ENCODE measurements at regions not wholly inside any gene's neighbourhood (a gene's known extent, or its start where the extent isn't known, plus 50 kb on each side); places are given as distances from the start of the nearest gene placed in this dataset.
"Not testable (repeated sequence)": the region's sequence is repeated elsewhere in the genome, so short reads cannot be mapped to it uniquely, and the experiment has no call there.

- no peaks in the 10 kb centered on the region for H3K36me3 ChIP-seq (ENCODE audit: insufficient read depth, low read length)
- no peaks in the 10 kb centered on the region for H3K79me2 ChIP-seq (ENCODE audit: low read length)
- no peaks in the 10 kb centered on the region for H4K20me1 ChIP-seq (ENCODE audit: insufficient read depth, low read depth, low read length)
- no peaks in the 10 kb centered on the region for H3K9me2 ChIP-seq (replicated peaks; ENCODE audit: insufficient read depth, low read length)
- no peak for DNase-seq
- no peak overlapping the region for H3K27ac ChIP-seq (ENCODE audit: low read length)
- no peaks in the 10 kb centered on the region for H3K9me3 ChIP-seq (ENCODE audit: low read length)
- no peak overlapping the region for H2AFZ ChIP-seq (ENCODE audit: low read length)
- no peaks in the 10 kb centered on the region for H3K4me1 ChIP-seq (ENCODE audit: low read length)
- H3K9ac ChIP-seq (ENCODE audit: low read length) = no peak overlapping the region
- no peak overlapping the region for H3K4me3 ChIP-seq (ENCODE audit: low read length)
- no peaks in the 10 kb centered on the region for H3K27me3 ChIP-seq (ENCODE audit: low read length)
- H3K4me2 ChIP-seq (ENCODE audit: low read depth, low read length, poor library complexity, severe bottlenecking) = no peak overlapping the region
Measured at GRCh38 chr12:78293059-78293686, 462.5 kb downstream of the NAV3 start.

GRCh38 chr12:78301282-78301681 lies 470.6 kb downstream of the NAV3 start:
- not testable (repeated sequence) for H2AFZ ChIP-seq (ENCODE audit: low read length); H3K79me2 ChIP-seq (ENCODE audit: low read length); H3K36me3 ChIP-seq (ENCODE audit: insufficient read depth, low read length); H3K9ac ChIP-seq (ENCODE audit: low read length); H3K4me1 ChIP-seq (ENCODE audit: low read length); H3K9me2 ChIP-seq (replicated peaks; ENCODE audit: insufficient read depth, low read length); H4K20me1 ChIP-seq (ENCODE audit: insufficient read depth, low read depth, low read length); H3K9me3 ChIP-seq (ENCODE audit: low read length); DNase-seq; H3K4me3 ChIP-seq (ENCODE audit: low read length); H3K4me2 ChIP-seq (ENCODE audit: low read depth, low read length, poor library complexity, severe bottlenecking); H3K27ac ChIP-seq (ENCODE audit: low read length); H3K27me3 ChIP-seq (ENCODE audit: low read length)

GRCh38 chr12:78305808-78306207 lies 475.1 kb downstream of the NAV3 start:
- DNase-seq = no peak
- H3K27ac ChIP-seq (ENCODE audit: low read length) = no peak overlapping the region

GRCh38 chr12:78306236-78306635 lies 475.5 kb downstream of the NAV3 start:
- Histone ChIP-seq H3K4me2 (ENCODE audit: low read depth, low read length, poor library complexity, severe bottlenecking) (no peak overlapping the region), H4K20me1 (ENCODE audit: insufficient read depth, low read depth, low read length) (no peaks in the 10 kb centered on the region)
- DNase-seq = no peak

More at GRCh38 chr12:78305808-78306207, 475.1 kb downstream of the NAV3 start:
- Histone ChIP-seq H3K79me2 (ENCODE audit: low read length) (no peaks in the 10 kb centered on the region), H3K4me1 (ENCODE audit: low read length) (no peaks in the 10 kb centered on the region), H3K4me2 (ENCODE audit: low read depth, low read length, poor library complexity, severe bottlenecking) (no peak overlapping the region), H3K9ac (ENCODE audit: low read length) (no peak overlapping the region), H3K9me2 (replicated peaks; ENCODE audit: insufficient read depth, low read length) (no peaks in the 10 kb centered on the region; the same call in 1 of the 2 replicates), H3K4me3 (ENCODE audit: low read length) (no peak overlapping the region), H3K9me3 (ENCODE audit: low read length) (no peaks in the 10 kb centered on the region), H2AFZ (ENCODE audit: low read length) (no peak overlapping the region), H4K20me1 (ENCODE audit: insufficient read depth, low read depth, low read length) (no peaks in the 10 kb centered on the region), H3K36me3 (ENCODE audit: insufficient read depth, low read length) (no peaks in the 10 kb centered on the region), H3K27me3 (ENCODE audit: low read length) (no peaks in the 10 kb centered on the region)

GRCh38 chr12:78308701-78309100 lies 478.0 kb downstream of the NAV3 start:
- Histone ChIP-seq H3K27ac (ENCODE audit: low read length) (no peak overlapping the region), H3K9ac (ENCODE audit: low read length) (no peak overlapping the region), H3K36me3 (ENCODE audit: insufficient read depth, low read length) (no peaks in the 10 kb centered on the region), H3K27me3 (ENCODE audit: low read length) (no peaks in the 10 kb centered on the region), H3K9me2 (replicated peaks; ENCODE audit: insufficient read depth, low read length) (no peaks in the 10 kb centered on the region; the same call in 1 of the 2 replicates), H3K4me3 (ENCODE audit: low read length) (no peak overlapping the region), H3K79me2 (ENCODE audit: low read length) (no peaks in the 10 kb centered on the region), H3K9me3 (ENCODE audit: low read length) (no peaks in the 10 kb centered on the region), H3K4me1 (ENCODE audit: low read length) (no peaks in the 10 kb centered on the region), H3K4me2 (ENCODE audit: low read depth, low read length, poor library complexity, severe bottlenecking) (no peak overlapping the region), H2AFZ (ENCODE audit: low read length) (no peak overlapping the region), H4K20me1 (ENCODE audit: insufficient read depth, low read depth, low read length) (no peaks in the 10 kb centered on the region)
- DNase-seq = no peak

More at GRCh38 chr12:78306236-78306635, 475.5 kb downstream of the NAV3 start:
- no peak overlapping the region for H2AFZ ChIP-seq (ENCODE audit: low read length)
- H3K9me2 ChIP-seq (replicated peaks; ENCODE audit: insufficient read depth, low read length) = no peaks in the 10 kb centered on the region; the same call in 1 of the 2 replicates
- H3K4me3 ChIP-seq (ENCODE audit: low read length) = no peak overlapping the region
- H3K27me3 ChIP-seq (ENCODE audit: low read length) = no peaks in the 10 kb centered on the region
- no peaks in the 10 kb centered on the region for H3K4me1 ChIP-seq (ENCODE audit: low read length)
- H3K27ac ChIP-seq (ENCODE audit: low read length) = no peak overlapping the region
- H3K9ac ChIP-seq (ENCODE audit: low read length) = no peak overlapping the region
- H3K36me3 ChIP-seq (ENCODE audit: insufficient read depth, low read length) = no peaks in the 10 kb centered on the region
- no peaks in the 10 kb centered on the region for H3K79me2 ChIP-seq (ENCODE audit: low read length)
- H3K9me3 ChIP-seq (ENCODE audit: low read length) = no peaks in the 10 kb centered on the region

- no peak overlapping the region for H3K27ac ChIP-seq (ENCODE audit: low read length)
- no peaks in the 10 kb centered on the region for H3K4me1 ChIP-seq (ENCODE audit: low read length)
- no peaks in the 10 kb centered on the region for H3K27me3 ChIP-seq (ENCODE audit: low read length)
- no peaks in the 10 kb centered on the region for H3K79me2 ChIP-seq (ENCODE audit: low read length)
- no peak overlapping the region for H3K4me2 ChIP-seq (ENCODE audit: low read depth, low read length, poor library complexity, severe bottlenecking)
- H3K9ac ChIP-seq (ENCODE audit: low read length) = no peak overlapping the region
- no peak overlapping the region for H2AFZ ChIP-seq (ENCODE audit: low read length)
- H3K9me3 ChIP-seq (ENCODE audit: low read length) = no peaks in the 10 kb centered on the region
- H3K9me2 ChIP-seq (replicated peaks; ENCODE audit: insufficient read depth, low read length) = no peaks in the 10 kb centered on the region
- H3K36me3 ChIP-seq (ENCODE audit: insufficient read depth, low read length) = no peaks in the 10 kb centered on the region
- H3K4me3 ChIP-seq (ENCODE audit: low read length) = no peak overlapping the region
- no peak for DNase-seq
- H4K20me1 ChIP-seq (ENCODE audit: insufficient read depth, low read depth, low read length) = no peaks in the 10 kb centered on the region
Measured at GRCh38 chr12:78315028-78315427, 484.3 kb downstream of the NAV3 start.

GRCh38 chr12:78316136-78316535 lies 485.4 kb downstream of the NAV3 start:
- no peaks in the 10 kb centered on the region for H3K4me1 ChIP-seq (ENCODE audit: low read length)
- H3K9me3 ChIP-seq (ENCODE audit: low read length) = no peaks in the 10 kb centered on the region
- H3K9me2 ChIP-seq (replicated peaks; ENCODE audit: insufficient read depth, low read length) = no peaks in the 10 kb centered on the region
- no peak overlapping the region for H2AFZ ChIP-seq (ENCODE audit: low read length)
- no peak overlapping the region for H3K9ac ChIP-seq (ENCODE audit: low read length)
- H3K79me2 ChIP-seq (ENCODE audit: low read length) = no peaks in the 10 kb centered on the region
- H4K20me1 ChIP-seq (ENCODE audit: insufficient read depth, low read depth, low read length) = no peaks in the 10 kb centered on the region
- no peak overlapping the region for H3K4me3 ChIP-seq (ENCODE audit: low read length)
- H3K27ac ChIP-seq (ENCODE audit: low read length) = no peak overlapping the region
- H3K27me3 ChIP-seq (ENCODE audit: low read length) = no peaks in the 10 kb centered on the region
- H3K4me2 ChIP-seq (ENCODE audit: low read depth, low read length, poor library complexity, severe bottlenecking) = no peak overlapping the region
- no peaks in the 10 kb centered on the region for H3K36me3 ChIP-seq (ENCODE audit: insufficient read depth, low read length)
- DNase-seq = no peak

GRCh38 chr12:78316631-78317468 lies 486.2 kb downstream of the NAV3 start:
- H2AFZ ChIP-seq (ENCODE audit: low read length) = no peak overlapping the region
- H3K79me2 ChIP-seq (ENCODE audit: low read length) = no peaks in the 10 kb centered on the region
- H3K27me3 ChIP-seq (ENCODE audit: low read length) = no peaks in the 10 kb centered on the region

More at GRCh38 chr12:78316631-78317468, 486.2 kb downstream of the NAV3 start:
- no peaks in the 10 kb centered on the region for H4K20me1 ChIP-seq (ENCODE audit: insufficient read depth, low read depth, low read length)
- no peak overlapping the region for H3K4me2 ChIP-seq (ENCODE audit: low read depth, low read length, poor library complexity, severe bottlenecking)
- no peaks in the 10 kb centered on the region for H3K4me1 ChIP-seq (ENCODE audit: low read length)
- DNase-seq = no peak
- H3K9me2 ChIP-seq (replicated peaks; ENCODE audit: insufficient read depth, low read length) = no peaks in the 10 kb centered on the region
- H3K4me3 ChIP-seq (ENCODE audit: low read length) = no peak overlapping the region
- no peak overlapping the region for H3K9ac ChIP-seq (ENCODE audit: low read length)
- no peaks in the 10 kb centered on the region for H3K9me3 ChIP-seq (ENCODE audit: low read length)
- H3K27ac ChIP-seq (ENCODE audit: low read length) = no peak overlapping the region
- H3K36me3 ChIP-seq (ENCODE audit: insufficient read depth, low read length) = no peaks in the 10 kb centered on the region

All from Karpas-422 (cell line).